ENCODE measurements at regions not wholly inside any gene's neighbourhood (a gene's known extent, or its start where the extent isn't known, plus 50 kb on each side); places are given as distances from the start of the nearest gene placed in this dataset.

DNA sequence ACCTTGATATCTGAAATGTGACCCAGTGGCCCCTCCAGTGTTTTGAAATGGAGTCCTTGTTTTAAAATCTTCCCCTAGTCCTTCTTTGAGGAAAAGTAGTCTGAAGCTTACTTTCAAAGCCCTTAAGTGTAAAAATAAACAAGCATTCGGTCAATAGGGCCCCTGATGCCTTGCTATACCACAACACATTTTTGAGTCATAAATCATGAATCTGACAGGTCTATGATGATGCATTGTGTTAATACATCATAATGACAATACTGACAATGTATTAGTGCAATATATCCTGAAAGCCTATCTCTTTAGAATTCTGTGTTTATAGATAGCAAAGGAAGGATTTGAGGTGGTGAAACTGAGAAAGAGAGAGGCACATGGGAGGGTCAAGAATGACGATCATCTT, 464.2 kb downstream of the MEIS1 start:
- no peak overlapping the region for H3K4me3 ChIP-seq (ENCODE audit: control extremely low read depth in 1 of 5, extremely low read depth in 1 of 5, insufficient read depth in 1 of 5, low read depth in 2 of 5, low read length in 4 of 5)
- ATAC-seq (ENCODE audit: low read depth), result no peak

DNA sequence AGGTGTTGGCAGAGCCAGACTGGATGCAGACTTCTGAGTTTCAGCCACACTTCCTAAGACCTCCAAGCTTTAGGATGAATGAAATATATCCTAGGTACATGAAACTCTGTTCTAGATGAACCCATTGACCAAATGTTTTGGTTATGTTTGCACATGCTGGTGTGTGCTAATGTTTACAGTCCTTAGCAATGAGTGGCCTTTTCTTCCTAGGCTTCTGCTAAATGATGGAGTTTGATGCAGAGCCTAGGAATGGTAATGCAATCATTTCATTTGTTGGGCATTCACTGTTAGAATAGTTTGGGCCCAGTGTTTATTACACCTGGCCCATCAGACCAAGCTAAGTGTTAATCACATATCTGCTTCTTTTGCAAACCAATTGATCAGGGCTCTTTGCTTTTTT, 464.7 kb downstream of the MEIS1 start:
- no peak overlapping the region for H3K4me3 Mint-ChIP-seq
- intact Hi-C loops (cut with micrococcal nuclease), result no loop called here
- TF ChIP-seq, protein P1, sequence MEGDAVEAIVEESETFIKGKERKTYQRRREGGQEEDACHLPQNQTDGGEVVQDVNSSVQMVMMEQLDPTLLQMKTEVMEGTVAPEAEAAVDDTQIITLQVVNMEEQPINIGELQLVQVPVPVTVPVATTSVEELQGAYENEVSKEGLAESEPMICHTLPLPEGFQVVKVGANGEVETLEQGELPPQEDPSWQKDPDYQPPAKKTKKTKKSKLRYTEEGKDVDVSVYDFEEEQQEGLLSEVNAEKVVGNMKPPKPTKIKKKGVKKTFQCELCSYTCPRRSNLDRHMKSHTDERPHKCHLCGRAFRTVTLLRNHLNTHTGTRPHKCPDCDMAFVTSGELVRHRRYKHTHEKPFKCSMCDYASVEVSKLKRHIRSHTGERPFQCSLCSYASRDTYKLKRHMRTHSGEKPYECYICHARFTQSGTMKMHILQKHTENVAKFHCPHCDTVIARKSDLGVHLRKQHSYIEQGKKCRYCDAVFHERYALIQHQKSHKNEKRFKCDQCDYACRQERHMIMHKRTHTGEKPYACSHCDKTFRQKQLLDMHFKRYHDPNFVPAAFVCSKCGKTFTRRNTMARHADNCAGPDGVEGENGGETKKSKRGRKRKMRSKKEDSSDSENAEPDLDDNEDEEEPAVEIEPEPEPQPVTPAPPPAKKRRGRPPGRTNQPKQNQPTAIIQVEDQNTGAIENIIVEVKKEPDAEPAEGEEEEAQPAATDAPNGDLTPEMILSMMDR (IDR thresholded peaks at IDR 0.05), result no peak
- TF ChIP-seq EZH2 (IDR thresholded peaks at IDR 0.05; ENCODE audit: borderline replicate concordance, insufficient read depth, low read depth, low read length, poor library complexity, severe bottlenecking), result no peak
- Histone ChIP-seq H3K9me3 (ENCODE audit: control extremely low read depth in 1 of 3, control insufficient read depth in 2 of 3, insufficient read depth in 1 of 3, low read length in 2 of 3) (no peaks in the 10 kb centered on the region), H3K4me3 (ENCODE audit: control extremely low read depth in 1 of 5, extremely low read depth in 1 of 5, insufficient read depth in 1 of 5, low read depth in 2 of 5, low read length in 4 of 5) (no peak overlapping the region), H3K4me1 (ENCODE audit: control insufficient read depth in 2 of 2, insufficient read depth in 2 of 2, low read length in 2 of 2) (no peaks in the 10 kb centered on the region), H3K36me3 (replicated peaks in 1 of 2; ENCODE audit: control extremely low read depth in 1 of 2, control insufficient read depth in 1 of 2, extremely low read depth in 1 of 2, insufficient read depth in 2 of 2, low read length in 1 of 2) (no peaks in the 10 kb centered on the region), H3K79me2 (ENCODE audit: control insufficient read depth, insufficient read depth, low read length) (no peaks in the 10 kb centered on the region), H3K4me2 (replicated peaks; ENCODE audit: low read depth, low read length, poor library complexity, severe bottlenecking) (no peak overlapping the region), H2AFZ (ENCODE audit: insufficient read depth, low read depth, low read length, poor library complexity, severe bottlenecking) (no peak overlapping the region), H3K27ac (ENCODE audit: low read length in 2 of 2) (no peak overlapping the region), H4K20me1 (ENCODE audit: control insufficient read depth, insufficient read depth, low read length, poor library complexity, severe bottlenecking) (no peaks in the 10 kb centered on the region), H3K9ac (ENCODE audit: low read length) (no peak overlapping the region), H3K27me3 (replicated peaks in 1 of 4; ENCODE audit: control extremely low read depth in 1 of 4, control insufficient read depth in 3 of 4, insufficient read depth in 4 of 4, low read length in 3 of 4) (no peaks in the 10 kb centered on the region)
- no peak for ATAC-seq (ENCODE audit: low read depth)
- DNase-seq, result no peak
- no peaks in the 10 kb centered on the region for H3K4me1 Mint-ChIP-seq
- H3K27ac Mint-ChIP-seq, result no peak overlapping the region
- no peaks in the 10 kb centered on the region for H3K9me3 Mint-ChIP-seq (ENCODE audit: insufficient read depth)
- H3K27me3 Mint-ChIP-seq, result no peaks in the 10 kb centered on the region
- ChIA-PET POLR2A (no interaction called here), CTCF (no interaction called here)

More for the DNA sequence above, 464.2 kb downstream of the MEIS1 start:
- DNase-seq, result no peak
- H3K27ac Mint-ChIP-seq, result no peak overlapping the region
- no peaks in the 10 kb centered on the region for H3K4me1 ChIP-seq (ENCODE audit: control insufficient read depth in 2 of 2, insufficient read depth in 2 of 2, low read length in 2 of 2)
- 100% methylated on average over 1 of the region's 2 CpGs for WGBS (ENCODE audit: insufficient coverage)
- TF ChIP-seq, protein P1 (IDR thresholded peaks at IDR 0.05), result no peak
- TF ChIP-seq EZH2 (IDR thresholded peaks at IDR 0.05; ENCODE audit: borderline replicate concordance, insufficient read depth, low read depth, low read length, poor library complexity, severe bottlenecking), result no peak
- no peaks in the 10 kb centered on the region for H3K27me3 ChIP-seq (replicated peaks in 1 of 4; ENCODE audit: control extremely low read depth in 1 of 4, control insufficient read depth in 3 of 4, insufficient read depth in 4 of 4, low read length in 3 of 4)
- no peaks in the 10 kb centered on the region for H3K36me3 ChIP-seq (replicated peaks in 1 of 2; ENCODE audit: control extremely low read depth in 1 of 2, control insufficient read depth in 1 of 2, extremely low read depth in 1 of 2, insufficient read depth in 2 of 2, low read length in 1 of 2)
- no peaks in the 10 kb centered on the region for H3K79me2 ChIP-seq (ENCODE audit: control insufficient read depth, insufficient read depth, low read length)
- H4K20me1 ChIP-seq (ENCODE audit: control insufficient read depth, insufficient read depth, low read length, poor library complexity, severe bottlenecking), result no peaks in the 10 kb centered on the region
- H3K4me2 ChIP-seq (replicated peaks; ENCODE audit: low read depth, low read length, poor library complexity, severe bottlenecking), result no peak overlapping the region
- POLR2A ChIA-PET, result no interaction called here
- H3K9me3 Mint-ChIP-seq (ENCODE audit: insufficient read depth), result no peaks in the 10 kb centered on the region
- no peak overlapping the region for H2AFZ ChIP-seq (ENCODE audit: insufficient read depth, low read depth, low read length, poor library complexity, severe bottlenecking)
- H3K9ac ChIP-seq (ENCODE audit: low read length), result no peak overlapping the region
- H3K27ac ChIP-seq (ENCODE audit: low read length in 2 of 2), result no peak overlapping the region
- H3K4me3 Mint-ChIP-seq, result no peak overlapping the region
- no peaks in the 10 kb centered on the region for H3K27me3 Mint-ChIP-seq
- intact Hi-C loops (cut with micrococcal nuclease), result no loop called here
- H3K9me3 ChIP-seq (ENCODE audit: control extremely low read depth in 1 of 3, control insufficient read depth in 2 of 3, insufficient read depth in 1 of 3, low read length in 2 of 3), result no peaks in the 10 kb centered on the region
- H3K4me1 Mint-ChIP-seq, result no peaks in the 10 kb centered on the region
- CTCF ChIA-PET, result no interaction called here
